HepG2 (cell line): ENCODE measurements at regions not wholly inside any gene's neighbourhood (a gene's known extent, or its start where the extent isn't known, plus 50 kb on each side); places are given as distances from the start of the nearest gene placed in this dataset.

Source experiments
- ADNP ChIP-seq: sonication (generic); formaldehyde crosslinking; IDR thresholded peaks from 2 replicates; pipeline ENCODE4 v1.4.0; 2020; ENCODE audit warnings: missing genetic modification reagents
- BRCA1 ChIP-seq: sonication (generic); formaldehyde crosslinking; IDR thresholded peaks from 2 replicates; pipeline ENCODE4 v1.4.0; 2020; ENCODE audit warnings: missing genetic modification reagents
- CAMTA2 ChIP-seq: sonication (generic); formaldehyde crosslinking; IDR thresholded peaks from 2 replicates; pipeline ENCODE4 v1.4.0; 2020; ENCODE audit warnings: mild to moderate bottlenecking, missing genetic modification reagents, borderline replicate concordance
- CBX5 ChIP-seq: sonication (generic); formaldehyde crosslinking; IDR thresholded peaks from 2 replicates; pipeline ENCODE4 v1.4.0; 2020; ENCODE audit warnings: missing genetic modification reagents, borderline replicate concordance
- CC2D1A ChIP-seq: sonication (generic); formaldehyde crosslinking; IDR thresholded peaks from 2 replicates; pipeline ENCODE4 v1.8.1; 2023; ENCODE audit warnings: mild to moderate bottlenecking, missing genetic modification reagents
- EED ChIP-seq: sonication (generic); formaldehyde crosslinking; IDR thresholded peaks from 2 replicates; pipeline ENCODE4 v1.5.0; 2020; ENCODE audit warnings: mild to moderate bottlenecking, missing genetic modification reagents
- HNF4A ChIP-seq: sonication (generic); formaldehyde crosslinking; IDR thresholded peaks from 2 replicates; pipeline ENCODE4 v1.4.0; 2020; ENCODE audit warnings: missing genetic modification reagents
- KLF16 ChIP-seq, 2 experiments: sonication (generic) in 1 of 2; formaldehyde crosslinking in 1 of 2; IDR thresholded peaks; 2 replicates each; pipeline versions ENCODE4 v1.6.1 to v1.8.0; 2016 to 2023; ENCODE audit warnings: missing genetic modification reagents in 2 of 2, missing compliant biosample characterization in 1 of 2
- MTF1 ChIP-seq: sonication (generic); formaldehyde crosslinking; IDR thresholded peaks from 2 replicates; pipeline ENCODE4 v1.5.0; 2020; ENCODE audit warnings: missing genetic modification reagents
- PAWR ChIP-seq: sonication (generic); formaldehyde crosslinking; IDR thresholded peaks from 2 replicates; pipeline ENCODE4 v1.4.0; 2020; ENCODE audit warnings: missing genetic modification reagents, mild to moderate bottlenecking, borderline replicate concordance
- RCOR2 ChIP-seq: IDR thresholded peaks from 2 replicates; pipeline ENCODE4 v1.6.1; 2016; ENCODE audit warnings: missing biosample characterization, missing genetic modification reagents
- SCMH1 ChIP-seq: sonication (generic); formaldehyde crosslinking; IDR thresholded peaks from 2 replicates; pipeline ENCODE4 v1.9.0; 2021; ENCODE audit warnings: missing genetic modification reagents, mild to moderate bottlenecking, borderline replicate concordance
- SRY ChIP-seq: sonication (generic); formaldehyde crosslinking; IDR thresholded peaks from 2 replicates; pipeline ENCODE4 v1.8.0; 2022; ENCODE audit warnings: mild to moderate bottlenecking, missing genetic modification reagents
- ZMAT5 ChIP-seq: sonication (generic); formaldehyde crosslinking; IDR thresholded peaks from 2 replicates; pipeline ENCODE4 v1.5.0; 2020; ENCODE audit warnings: mild to moderate bottlenecking, low read depth, missing genetic modification reagents, borderline replicate concordance
- ZNF251 ChIP-seq: sonication (generic); formaldehyde crosslinking; IDR thresholded peaks from 2 replicates; pipeline ENCODE4 v1.9.0; 2021; ENCODE audit warnings: mild to moderate bottlenecking, missing genetic modification reagents
- ZNF331 ChIP-seq: sonication (generic); formaldehyde crosslinking; IDR thresholded peaks from 2 replicates; pipeline ENCODE4 v1.4.0; 2020; ENCODE audit warnings: missing genetic modification reagents
- ZNF720 ChIP-seq: sonication (generic); formaldehyde crosslinking; IDR thresholded peaks from 2 replicates; pipeline ENCODE4 v1.4.0; 2020; ENCODE audit warnings: missing genetic modification reagents
- ZSCAN20 ChIP-seq: sonication (generic); formaldehyde crosslinking; IDR thresholded peaks from 2 replicates; pipeline ENCODE4 v1.4.0; 2020; ENCODE audit warnings: missing genetic modification reagents, mild to moderate bottlenecking, borderline replicate concordance
- TF ChIP-seq, protein P1 (sequence below): sonication (generic); formaldehyde crosslinking; IDR thresholded peaks from 2 replicates; pipeline ENCODE4 v1.4.0; 2020; ENCODE audit warnings: missing genetic modification reagents
- TF ChIP-seq, protein P2 (sequence below): sonication (generic); formaldehyde crosslinking; IDR thresholded peaks from 2 replicates; pipeline ENCODE4 v1.4.0; 2020; ENCODE audit warnings: mild to moderate bottlenecking, missing genetic modification reagents

GRCh38 chr7:45973725-45974532 lies 52.9 kb upstream of the IGFBP3 start (continued):
- TF ChIP-seq, protein P1, sequence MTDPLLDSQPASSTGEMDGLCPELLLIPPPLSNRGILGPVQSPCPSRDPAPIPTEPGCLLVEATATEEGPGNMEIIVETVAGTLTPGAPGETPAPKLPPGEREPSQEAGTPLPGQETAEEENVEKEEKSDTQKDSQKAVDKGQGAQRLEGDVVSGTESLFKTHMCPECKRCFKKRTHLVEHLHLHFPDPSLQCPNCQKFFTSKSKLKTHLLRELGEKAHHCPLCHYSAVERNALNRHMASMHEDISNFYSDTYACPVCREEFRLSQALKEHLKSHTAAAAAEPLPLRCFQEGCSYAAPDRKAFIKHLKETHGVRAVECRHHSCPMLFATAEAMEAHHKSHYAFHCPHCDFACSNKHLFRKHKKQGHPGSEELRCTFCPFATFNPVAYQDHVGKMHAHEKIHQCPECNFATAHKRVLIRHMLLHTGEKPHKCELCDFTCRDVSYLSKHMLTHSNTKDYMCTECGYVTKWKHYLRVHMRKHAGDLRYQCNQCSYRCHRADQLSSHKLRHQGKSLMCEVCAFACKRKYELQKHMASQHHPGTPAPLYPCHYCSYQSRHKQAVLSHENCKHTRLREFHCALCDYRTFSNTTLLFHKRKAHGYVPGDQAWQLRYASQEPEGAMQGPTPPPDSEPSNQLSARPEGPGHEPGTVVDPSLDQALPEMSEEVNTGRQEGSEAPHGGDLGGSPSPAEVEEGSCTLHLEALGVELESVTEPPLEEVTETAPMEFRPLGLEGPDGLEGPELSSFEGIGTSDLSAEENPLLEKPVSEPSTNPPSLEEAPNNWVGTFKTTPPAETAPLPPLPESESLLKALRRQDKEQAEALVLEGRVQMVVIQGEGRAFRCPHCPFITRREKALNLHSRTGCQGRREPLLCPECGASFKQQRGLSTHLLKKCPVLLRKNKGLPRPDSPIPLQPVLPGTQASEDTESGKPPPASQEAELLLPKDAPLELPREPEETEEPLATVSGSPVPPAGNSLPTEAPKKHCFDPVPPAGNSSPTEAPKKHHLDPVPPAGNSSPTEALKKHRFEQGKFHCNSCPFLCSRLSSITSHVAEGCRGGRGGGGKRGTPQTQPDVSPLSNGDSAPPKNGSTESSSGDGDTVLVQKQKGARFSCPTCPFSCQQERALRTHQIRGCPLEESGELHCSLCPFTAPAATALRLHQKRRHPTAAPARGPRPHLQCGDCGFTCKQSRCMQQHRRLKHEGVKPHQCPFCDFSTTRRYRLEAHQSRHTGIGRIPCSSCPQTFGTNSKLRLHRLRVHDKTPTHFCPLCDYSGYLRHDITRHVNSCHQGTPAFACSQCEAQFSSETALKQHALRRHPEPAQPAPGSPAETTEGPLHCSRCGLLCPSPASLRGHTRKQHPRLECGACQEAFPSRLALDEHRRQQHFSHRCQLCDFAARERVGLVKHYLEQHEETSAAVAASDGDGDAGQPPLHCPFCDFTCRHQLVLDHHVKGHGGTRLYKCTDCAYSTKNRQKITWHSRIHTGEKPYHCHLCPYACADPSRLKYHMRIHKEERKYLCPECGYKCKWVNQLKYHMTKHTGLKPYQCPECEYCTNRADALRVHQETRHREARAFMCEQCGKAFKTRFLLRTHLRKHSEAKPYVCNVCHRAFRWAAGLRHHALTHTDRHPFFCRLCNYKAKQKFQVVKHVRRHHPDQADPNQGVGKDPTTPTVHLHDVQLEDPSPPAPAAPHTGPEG, result peak; percentile 52; the same call in 1 of the 2 replicates
- TF ChIP-seq EED (CRISPR knock-in tag), result no peak
- TF ChIP-seq CAMTA2 (CRISPR knock-in tag), result no peak
- TF ChIP-seq CBX5 (CRISPR knock-in tag), result 0 out of 2 replicates have a peak, but pooled peaks have one; percentile 47
- no peak for TF ChIP-seq BRCA1 (CRISPR knock-in tag)
- no peak for TF ChIP-seq ZSCAN20 (CRISPR knock-in tag)
- no peak for TF ChIP-seq SRY (CRISPR knock-in tag)
- peak in 1 of 2 experiments; percentile 65; a peak in 1 of 4 replicates for TF ChIP-seq KLF16 (CRISPR knock-in tag; IDR thresholded peaks at IDR 0.05)
- peak; percentile 83 for TF ChIP-seq HNF4A
- no peak for TF ChIP-seq ZMAT5
- TF ChIP-seq, protein P2, sequence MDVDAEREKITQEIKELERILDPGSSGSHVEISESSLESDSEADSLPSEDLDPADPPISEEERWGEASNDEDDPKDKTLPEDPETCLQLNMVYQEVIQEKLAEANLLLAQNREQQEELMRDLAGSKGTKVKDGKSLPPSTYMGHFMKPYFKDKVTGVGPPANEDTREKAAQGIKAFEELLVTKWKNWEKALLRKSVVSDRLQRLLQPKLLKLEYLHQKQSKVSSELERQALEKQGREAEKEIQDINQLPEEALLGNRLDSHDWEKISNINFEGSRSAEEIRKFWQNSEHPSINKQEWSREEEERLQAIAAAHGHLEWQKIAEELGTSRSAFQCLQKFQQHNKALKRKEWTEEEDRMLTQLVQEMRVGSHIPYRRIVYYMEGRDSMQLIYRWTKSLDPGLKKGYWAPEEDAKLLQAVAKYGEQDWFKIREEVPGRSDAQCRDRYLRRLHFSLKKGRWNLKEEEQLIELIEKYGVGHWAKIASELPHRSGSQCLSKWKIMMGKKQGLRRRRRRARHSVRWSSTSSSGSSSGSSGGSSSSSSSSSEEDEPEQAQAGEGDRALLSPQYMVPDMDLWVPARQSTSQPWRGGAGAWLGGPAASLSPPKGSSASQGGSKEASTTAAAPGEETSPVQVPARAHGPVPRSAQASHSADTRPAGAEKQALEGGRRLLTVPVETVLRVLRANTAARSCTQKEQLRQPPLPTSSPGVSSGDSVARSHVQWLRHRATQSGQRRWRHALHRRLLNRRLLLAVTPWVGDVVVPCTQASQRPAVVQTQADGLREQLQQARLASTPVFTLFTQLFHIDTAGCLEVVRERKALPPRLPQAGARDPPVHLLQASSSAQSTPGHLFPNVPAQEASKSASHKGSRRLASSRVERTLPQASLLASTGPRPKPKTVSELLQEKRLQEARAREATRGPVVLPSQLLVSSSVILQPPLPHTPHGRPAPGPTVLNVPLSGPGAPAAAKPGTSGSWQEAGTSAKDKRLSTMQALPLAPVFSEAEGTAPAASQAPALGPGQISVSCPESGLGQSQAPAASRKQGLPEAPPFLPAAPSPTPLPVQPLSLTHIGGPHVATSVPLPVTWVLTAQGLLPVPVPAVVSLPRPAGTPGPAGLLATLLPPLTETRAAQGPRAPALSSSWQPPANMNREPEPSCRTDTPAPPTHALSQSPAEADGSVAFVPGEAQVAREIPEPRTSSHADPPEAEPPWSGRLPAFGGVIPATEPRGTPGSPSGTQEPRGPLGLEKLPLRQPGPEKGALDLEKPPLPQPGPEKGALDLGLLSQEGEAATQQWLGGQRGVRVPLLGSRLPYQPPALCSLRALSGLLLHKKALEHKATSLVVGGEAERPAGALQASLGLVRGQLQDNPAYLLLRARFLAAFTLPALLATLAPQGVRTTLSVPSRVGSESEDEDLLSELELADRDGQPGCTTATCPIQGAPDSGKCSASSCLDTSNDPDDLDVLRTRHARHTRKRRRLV, result no peak
- TF ChIP-seq MTF1 (CRISPR knock-in tag), result no peak
- TF ChIP-seq RCOR2 (CRISPR knock-in tag), result peak; percentile 70
- peak; percentile 62; the same call in 1 of the 2 replicates for TF ChIP-seq ZNF331 (CRISPR knock-in tag)
- no peak for TF ChIP-seq PAWR (CRISPR knock-in tag)
- TF ChIP-seq ZNF720 (CRISPR knock-in tag), result no peak
- no peak for TF ChIP-seq ZNF251 (CRISPR knock-in tag)
- TF ChIP-seq ADNP (CRISPR knock-in tag), result no peak
- no peak for TF ChIP-seq CC2D1A (CRISPR knock-in tag)
- TF ChIP-seq SCMH1, result no peak
